Ishikawa (cell line): ENCODE measurements at regions not wholly inside any gene's neighbourhood (a gene's known extent, or its start where the extent isn't known, plus 50 kb on each side); places are given as distances from the start of the nearest gene placed in this dataset.

ENCODE experiments used
- CEBPB ChIP-seq: IDR thresholded peaks from 2 replicates; pipeline ENCODE4 v1.6.1; 2012
- CREB1 ChIP-seq: IDR thresholded peaks from 2 replicates; pipeline ENCODE4 v1.6.1; 2012; ENCODE audit warnings: low read depth
- EGR1 ChIP-seq: IDR thresholded peaks from 2 replicates; pipeline ENCODE4 v1.6.1; 2012
- EP300 ChIP-seq: IDR thresholded peaks from 2 replicates; pipeline ENCODE4 v1.6.1; 2012; ENCODE audit warnings: borderline replicate concordance
- FOXM1 ChIP-seq: IDR thresholded peaks from 2 replicates; pipeline ENCODE4 v1.6.1; 2012; ENCODE audit warnings: low read depth, borderline replicate concordance
- MAX ChIP-seq: IDR thresholded peaks from 2 replicates; pipeline ENCODE4 v1.6.1; 2012
- NFIC ChIP-seq: IDR thresholded peaks from 2 replicates; pipeline ENCODE4 v1.6.1; 2012
- RAD21 ChIP-seq: IDR thresholded peaks from 2 replicates; pipeline ENCODE4 v1.6.1; 2012; ENCODE audit warnings: low read depth
- REST ChIP-seq: IDR thresholded peaks from 2 replicates; pipeline ENCODE4 v1.6.1; 2012; ENCODE audit warnings: low read depth, mild to moderate bottlenecking
- TAF1 ChIP-seq: IDR thresholded peaks from 2 replicates; pipeline ENCODE4 v1.6.1; 2012; ENCODE audit warnings: low read depth, mild to moderate bottlenecking
- TCF12 ChIP-seq: IDR thresholded peaks from 2 replicates; pipeline ENCODE4 v1.6.1; 2012; ENCODE audit warnings: low read depth
- TEAD4 ChIP-seq: IDR thresholded peaks from 2 replicates; pipeline ENCODE4 v1.6.1; 2012
- YY1 ChIP-seq: IDR thresholded peaks from 2 replicates; pipeline ENCODE4 v1.6.1; 2012; ENCODE audit warnings: low read depth
- ZBTB7A ChIP-seq: IDR thresholded peaks from 2 replicates; pipeline ENCODE4 v1.6.1; 2012; ENCODE audit warnings: low read depth
- TF ChIP-seq, protein P1 (sequence below): IDR thresholded peaks from 2 replicates; pipeline ENCODE4 v1.6.1; 2012

GRCh38 chr18:49655266-49656072 is 93.6 kb downstream of the LIPG start:
- TF ChIP-seq TEAD4 = peak; percentile 13; the same call in 1 of the 2 replicates
- TF ChIP-seq YY1 = no peak
- TF ChIP-seq EP300 = peak; percentile 51

GRCh38 chr18:49654347-49654746 is 92.5 kb downstream of the LIPG start:
- TF ChIP-seq EP300 (no peak), CEBPB (no peak), NFIC (no peak), TEAD4 (no peak), FOXM1 (no peak), RAD21 (no peak), REST (no peak), TAF1 (no peak), YY1 (no peak), CREB1 (no peak), ZBTB7A (no peak), EGR1 (no peak), MAX (no peak), TCF12 (no peak)
- TF ChIP-seq, protein P1, sequence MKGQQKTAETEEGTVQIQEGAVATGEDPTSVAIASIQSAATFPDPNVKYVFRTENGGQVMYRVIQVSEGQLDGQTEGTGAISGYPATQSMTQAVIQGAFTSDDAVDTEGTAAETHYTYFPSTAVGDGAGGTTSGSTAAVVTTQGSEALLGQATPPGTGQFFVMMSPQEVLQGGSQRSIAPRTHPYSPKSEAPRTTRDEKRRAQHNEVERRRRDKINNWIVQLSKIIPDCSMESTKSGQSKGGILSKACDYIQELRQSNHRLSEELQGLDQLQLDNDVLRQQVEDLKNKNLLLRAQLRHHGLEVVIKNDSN = no peak

- no peak for TF ChIP-seq TAF1
- no peak for TF ChIP-seq EP300
- no peak for TF ChIP-seq TCF12
- no peak for TF ChIP-seq EGR1
- TF ChIP-seq CEBPB = no peak
- TF ChIP-seq, protein P1 = no peak
- no peak for TF ChIP-seq MAX
- no peak for TF ChIP-seq RAD21
Observed at GRCh38 chr18:49652881-49653724, 91.2 kb downstream of the LIPG start.

DNA sequence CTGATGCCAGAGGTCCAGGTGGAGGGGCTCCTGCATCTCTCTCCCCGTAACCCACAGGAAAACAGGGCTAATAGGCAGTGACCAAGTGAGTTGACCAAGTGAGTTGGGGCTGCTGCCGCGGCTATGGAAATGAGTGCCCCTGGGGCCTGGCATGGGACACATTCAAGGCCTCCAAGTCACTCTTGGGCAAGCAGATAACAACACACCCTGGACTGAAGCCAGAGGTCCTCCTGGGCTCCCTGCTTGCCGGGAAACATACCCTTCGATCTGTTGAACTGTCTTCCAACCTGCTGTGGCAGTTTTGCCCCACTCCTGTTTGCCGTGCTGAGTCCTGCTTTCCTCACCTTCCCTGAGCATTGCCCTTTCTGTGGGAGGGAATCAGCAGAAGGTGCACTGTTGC is 89.2 kb downstream of the LIPG start:
- TF ChIP-seq TAF1 (no peak), MAX (no peak), ZBTB7A (no peak), TEAD4 (no peak)

GRCh38 chr18:49650426-49650891 is 88.6 kb downstream of the LIPG start:
- TF ChIP-seq EGR1 = no peak
- TF ChIP-seq CEBPB = no peak
- no peak for TF ChIP-seq ZBTB7A
- no peak for TF ChIP-seq MAX
- TF ChIP-seq TEAD4 = no peak
- TF ChIP-seq TCF12 = no peak
- no peak for TF ChIP-seq CREB1

GRCh38 chr18:49648811-49649210 is 87.0 kb downstream of the LIPG start:
- TF ChIP-seq RAD21 = no peak
- TF ChIP-seq TAF1 = no peak
- no peak for TF ChIP-seq EP300
- TF ChIP-seq YY1 = no peak
- TF ChIP-seq CEBPB = no peak
- TF ChIP-seq NFIC = no peak
- TF ChIP-seq TCF12 = no peak
- TF ChIP-seq MAX = no peak
- no peak for TF ChIP-seq EGR1
- TF ChIP-seq, protein P1 = no peak
